HG02623 (cell line): ENCODE measurements at regions not wholly inside any gene's neighbourhood (a gene's known extent, or its start where the extent isn't known, plus 50 kb on each side); places are given as distances from the start of the nearest gene placed in this dataset.

Experiments used
- ATAC-seq: cut with Tn5 transposase; IDR thresholded peaks from one replicate; pipeline ENCODE4 v1.9.1; 2021; ENCODE audit warnings: moderate library complexity; ENCODE audit not compliant: unreplicated experiment

DNA sequence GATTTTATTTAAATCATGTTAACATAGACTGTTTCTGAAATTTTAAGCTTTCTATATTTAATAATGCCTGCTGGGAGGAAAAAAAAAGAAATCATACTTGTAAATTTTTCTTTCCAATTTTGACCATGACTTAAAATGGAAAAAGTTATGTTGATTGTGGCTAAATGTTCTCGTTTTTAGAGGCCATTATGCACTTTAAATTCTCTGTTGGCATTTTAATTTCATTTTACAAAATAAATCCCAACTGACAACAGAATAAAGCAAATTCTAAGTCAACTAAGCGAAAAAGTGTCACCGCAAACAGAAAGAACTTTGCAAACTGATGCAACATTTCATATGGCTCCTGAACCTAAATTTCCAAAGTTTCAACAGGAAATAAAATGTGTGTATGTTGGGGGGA, 74.8 kb upstream of the G2E3 start:
- no peak for ATAC-seq

DNA sequence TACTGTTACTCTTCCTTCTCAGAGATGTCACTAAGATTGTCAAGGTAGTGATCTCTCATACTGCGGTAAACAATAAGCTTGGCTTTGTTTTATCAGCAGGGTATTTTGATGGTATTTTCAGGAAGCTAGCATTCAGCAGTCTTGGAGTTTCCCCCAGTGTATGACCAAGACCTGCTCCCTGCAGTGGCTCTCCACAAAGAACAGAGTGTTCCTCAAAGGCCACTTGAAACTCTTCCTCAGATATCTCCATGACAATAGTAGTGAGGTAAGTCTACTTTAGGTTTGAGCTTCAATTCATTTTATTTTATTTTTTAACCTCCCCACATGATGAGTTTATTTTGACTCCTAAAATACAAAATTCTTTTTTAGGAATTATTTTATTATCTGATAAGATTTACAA, 74.0 kb upstream of the G2E3 start:
- no peak for ATAC-seq

DNA sequence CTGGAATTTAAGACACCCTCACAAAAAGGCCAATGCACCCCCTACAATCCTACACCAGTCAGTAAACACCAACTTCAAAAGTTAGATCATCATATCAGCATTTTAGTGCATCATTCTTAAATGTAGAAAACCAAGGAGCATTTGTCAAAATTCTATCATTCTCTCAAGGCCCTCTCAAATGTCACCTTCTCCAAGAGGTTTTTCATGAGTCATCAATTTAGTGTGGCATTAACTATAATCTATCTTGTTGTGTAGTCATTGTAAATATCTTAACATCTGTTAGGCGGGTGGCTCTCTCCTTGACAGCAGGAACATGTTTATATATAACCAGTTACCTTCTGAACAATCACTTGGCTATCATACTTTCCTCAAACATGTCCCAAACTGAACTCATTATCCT, 62.1 kb upstream of the G2E3 start:
- no peak for ATAC-seq

DNA sequence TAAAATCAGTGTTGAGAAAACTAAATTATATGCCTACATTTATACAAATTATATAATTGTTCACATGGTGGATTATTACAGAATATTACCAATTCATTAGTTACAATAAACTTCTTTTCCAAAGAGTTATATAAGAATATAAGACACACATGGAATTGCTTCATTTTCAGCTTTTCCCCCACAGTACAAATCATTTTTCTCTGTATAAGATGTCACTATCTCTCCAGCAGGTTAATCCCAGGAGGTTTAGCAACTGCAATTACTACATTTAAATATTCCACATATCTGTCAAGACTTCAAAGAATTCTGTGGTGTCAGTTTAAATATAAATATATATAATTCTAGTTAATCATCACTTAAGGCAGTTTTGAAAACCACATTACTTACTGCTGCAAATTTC, 59.6 kb upstream of the G2E3 start:
- ATAC-seq, result no peak

DNA sequence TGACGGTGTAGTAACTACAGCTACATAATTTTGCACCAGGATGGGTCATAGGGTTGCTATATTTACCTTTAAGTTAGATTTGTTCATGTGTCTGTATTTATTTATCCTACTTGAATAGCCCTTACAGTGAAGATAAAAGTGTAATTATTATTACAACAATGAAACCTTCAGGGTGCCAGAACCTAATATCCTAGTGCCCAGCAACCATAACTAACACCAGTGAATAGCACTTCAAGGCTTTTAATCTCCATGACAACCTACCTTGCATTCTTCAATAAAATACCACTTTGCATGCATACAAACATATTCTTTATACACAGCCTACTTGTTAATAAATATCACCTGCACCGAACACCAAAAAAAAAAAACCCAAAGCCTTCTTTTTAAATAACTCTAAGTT, 58.7 kb upstream of the G2E3 start:
- no peak for ATAC-seq

DNA sequence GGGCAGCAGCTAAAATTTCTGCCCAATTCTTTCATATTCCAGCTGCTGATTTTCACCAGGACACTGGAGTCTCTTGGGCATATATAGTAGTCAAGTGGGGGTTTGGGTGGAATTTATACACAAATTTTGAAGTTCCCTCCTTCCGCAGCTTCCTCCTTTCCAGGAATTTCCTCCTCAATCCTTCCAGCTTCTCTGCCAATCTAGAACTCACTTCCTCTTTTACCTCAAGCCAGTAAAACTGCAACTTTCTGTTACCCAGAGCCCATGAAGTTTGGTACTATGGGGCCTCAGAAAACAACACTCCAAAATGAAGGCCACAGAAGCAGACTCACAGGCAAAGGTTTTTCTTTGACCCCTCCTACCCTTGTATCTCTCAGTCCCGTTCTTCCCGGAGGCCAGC, 51.7 kb upstream of the G2E3 start:
- ATAC-seq, result no peak
